Muscle of back (tissue), 3 donors: ENCODE measurements at regions not wholly inside any gene's neighbourhood (a gene's known extent, or its start where the extent isn't known, plus 50 kb on each side); places are given as distances from the start of the nearest gene placed in this dataset.
"Not testable (repeated sequence)": the region's sequence is repeated elsewhere in the genome, so short reads cannot be mapped to it uniquely, and the experiment has no call there.

Experiments used
- DNase-seq, 3 donors: peaks; one replicate each; pipeline versions ENCODE4 v3.0.0 to v3.0.0-alpha.2; 2013

GRCh38 chr3:150130404-150131100 is 159.9 kb upstream of the PFN2 start:
- no peak for DNase-seq

DNA sequence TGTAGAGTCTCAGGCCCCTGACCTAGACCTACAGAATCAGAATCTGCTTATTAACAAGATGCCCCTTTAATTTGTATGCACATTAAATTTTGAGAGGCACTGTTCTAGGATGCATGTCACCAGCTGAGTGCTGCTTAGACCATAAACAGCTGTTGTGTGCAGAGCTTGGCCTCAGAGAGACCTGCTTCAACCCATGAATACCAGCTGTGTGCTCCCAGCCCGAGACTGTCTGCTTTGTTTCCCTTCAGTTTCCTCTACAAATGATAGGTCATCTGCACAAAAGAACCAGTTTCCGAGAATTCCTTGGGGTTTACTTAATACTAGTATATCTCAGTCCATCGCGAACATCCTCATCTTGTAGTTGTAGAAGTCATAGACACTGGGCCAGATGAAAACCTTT is 158.5 kb upstream of the PFN2 start:
- DNase-seq: peak in 1 of 3 donors; percentile 25

- no peak for DNase-seq
These were observed 157.4 kb upstream of the PFN2 start for GRCh38 chr3:150128126-150128525.

- DNase-seq: no peak
These were observed 156.4 kb upstream of the PFN2 start for GRCh38 chr3:150127011-150127490.

- no peak for DNase-seq
These were observed 153.4 kb upstream of the PFN2 start for GRCh38 chr3:150124142-150124541.

DNA sequence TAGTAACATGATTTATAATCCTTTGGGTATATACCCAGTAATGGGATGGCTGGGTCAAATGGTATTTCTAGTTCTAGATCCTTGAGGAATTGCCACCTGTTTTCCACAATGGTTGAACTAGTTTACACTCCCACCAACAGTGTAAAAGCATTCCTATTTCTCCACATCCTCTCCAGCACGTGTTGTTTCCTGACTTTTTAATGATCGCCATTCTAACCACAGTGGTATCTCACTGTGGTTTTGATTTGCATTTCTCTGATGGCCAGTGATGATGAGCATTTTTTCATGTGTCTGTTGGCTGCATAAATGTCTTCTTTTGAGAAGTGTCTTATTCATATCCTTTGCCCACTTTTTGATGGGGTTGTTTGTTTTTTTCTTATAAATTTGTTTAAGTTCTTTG is 152.6 kb upstream of the PFN2 start:
- DNase-seq: not testable (repeated sequence)

GRCh38 chr3:150118219-150118618 is 147.5 kb upstream of the PFN2 start:
- DNase-seq: no peak

- no peak for DNase-seq
These were observed 146.4 kb upstream of the PFN2 start for GRCh38 chr3:150117076-150117475.

GRCh38 chr3:150116196-150116595 is 145.5 kb upstream of the PFN2 start:
- no peak for DNase-seq

- DNase-seq: no peak
These were observed 144.3 kb upstream of the PFN2 start for GRCh38 chr3:150114873-150115540.

- DNase-seq: no peak
These were observed 143.6 kb upstream of the PFN2 start for GRCh38 chr3:150114273-150114672.

DNA sequence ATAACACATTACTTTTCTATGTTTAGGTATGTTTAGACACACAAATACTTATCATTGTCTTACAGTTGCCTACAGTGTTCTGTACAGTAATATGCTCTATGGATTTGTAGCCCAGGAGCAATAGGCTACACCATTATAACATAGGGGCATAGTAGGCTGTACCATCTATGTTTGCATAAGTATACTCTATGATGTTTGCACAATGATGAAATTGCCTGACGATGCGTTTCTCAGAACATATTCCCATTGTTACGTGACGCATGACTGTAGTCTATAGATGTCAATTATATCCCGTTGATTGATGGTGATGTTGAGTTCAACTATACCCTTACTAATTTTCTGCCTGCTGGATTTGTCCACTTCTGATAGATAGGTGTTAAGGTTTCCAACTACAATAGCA is 139.4 kb upstream of the PFN2 start:
- DNase-seq: no peak

GRCh38 chr3:150107429-150108175 is 136.9 kb upstream of the PFN2 start:
- no peak for DNase-seq

DNA sequence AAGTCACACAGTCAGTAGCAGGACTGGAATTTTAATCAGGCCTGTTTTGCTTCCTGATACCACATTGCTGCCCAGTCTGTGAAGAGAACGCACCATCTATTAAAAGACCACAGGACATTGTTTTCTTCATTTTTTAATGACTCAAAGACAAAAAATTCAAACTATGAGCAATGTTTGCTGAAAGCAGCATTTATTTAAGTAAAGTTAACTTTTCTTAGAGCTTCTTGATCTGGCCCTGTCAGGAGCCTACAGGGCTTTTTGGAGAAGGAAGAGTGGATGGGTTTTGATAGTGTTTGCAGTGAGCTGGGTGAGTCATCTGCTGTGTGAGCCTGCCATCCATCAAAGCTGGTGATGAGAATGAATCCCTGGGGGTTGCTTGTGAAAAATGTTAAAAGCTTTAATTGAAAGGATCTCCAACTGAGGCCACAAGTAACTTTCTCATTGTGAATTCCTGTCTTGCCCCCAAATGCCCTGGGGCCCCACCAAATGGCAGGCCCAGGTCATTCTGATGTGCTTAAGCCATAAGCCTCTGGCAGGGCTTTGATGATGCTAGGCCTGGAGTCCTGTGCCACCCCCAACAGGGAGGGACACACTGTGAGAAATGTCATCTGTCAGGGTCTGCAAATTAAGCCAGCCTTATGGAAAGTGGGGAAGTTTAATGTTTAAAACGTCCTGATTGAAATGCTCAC is 136.2 kb upstream of the PFN2 start:
- DNase-seq: peak in 1 of 3 donors; percentile 96

DNA sequence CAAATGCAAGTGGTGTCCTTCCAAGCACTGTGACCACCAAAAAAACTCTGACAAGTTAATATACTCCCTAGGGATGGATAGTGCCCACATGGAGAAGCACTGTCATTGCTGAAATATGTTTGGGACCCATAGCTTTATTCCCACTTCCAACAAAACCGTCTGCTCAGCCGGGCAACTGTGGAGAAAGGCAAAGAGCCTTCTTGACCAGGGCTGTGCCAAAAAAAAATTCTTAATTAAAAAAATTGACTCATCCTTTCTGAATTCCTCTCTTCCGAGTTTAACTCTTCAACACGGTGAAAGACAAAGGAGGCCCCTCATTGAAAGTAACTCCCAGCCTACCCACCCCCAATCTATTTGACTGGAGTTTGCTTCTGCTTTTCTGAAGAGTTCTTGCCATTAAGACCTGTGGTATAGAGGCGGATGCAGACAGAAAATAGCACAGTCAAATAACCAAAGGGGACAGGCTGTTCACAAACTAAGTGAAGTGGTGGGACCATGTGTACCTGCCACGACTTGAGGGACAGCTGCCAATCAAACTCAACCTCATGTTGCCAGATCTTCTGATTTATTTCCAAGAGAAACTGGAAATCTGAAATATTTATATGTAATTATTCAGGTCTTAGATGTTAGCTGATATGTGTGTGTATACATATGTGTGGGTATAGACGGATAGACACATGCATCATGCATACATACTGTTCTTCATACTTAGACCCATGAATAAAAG is 135.4 kb upstream of the PFN2 start:
- DNase-seq: no peak

DNA sequence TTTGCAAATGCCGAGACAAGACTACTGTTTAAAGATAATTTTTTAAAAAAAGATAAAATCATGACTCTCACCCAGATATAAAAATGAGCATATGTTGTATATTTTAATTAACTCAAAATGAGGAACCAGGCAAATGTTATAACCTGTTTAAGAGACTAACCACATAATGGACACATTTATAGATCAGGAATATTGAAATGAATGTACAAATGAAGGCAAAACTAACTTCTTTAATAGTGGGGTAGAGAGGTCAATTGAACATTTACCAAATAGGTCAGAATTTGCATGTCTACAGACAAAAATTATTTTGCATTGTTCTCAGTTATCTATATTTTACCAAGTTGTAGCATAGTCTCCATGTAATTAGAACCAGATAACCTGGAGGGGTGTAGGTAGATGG is 134.3 kb upstream of the PFN2 start:
- no peak for DNase-seq

DNA sequence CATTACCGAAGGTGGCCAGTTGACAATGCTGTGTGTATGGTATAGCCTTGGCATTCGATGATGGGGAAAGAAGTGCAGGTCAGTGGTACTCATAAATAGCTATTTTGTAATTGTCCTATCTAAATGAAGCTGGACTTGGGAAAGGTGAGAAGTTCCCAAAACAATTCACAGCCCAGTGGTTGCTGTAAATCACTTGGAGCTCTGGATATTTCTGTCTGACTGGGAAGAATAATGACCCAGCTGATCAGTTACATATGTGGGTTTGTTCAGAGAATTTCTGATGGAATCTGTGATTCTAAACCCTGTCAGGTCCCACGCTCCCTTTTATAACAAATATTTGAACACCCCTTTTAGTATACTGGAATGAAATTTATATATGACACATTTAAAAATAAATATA is 133.9 kb upstream of the PFN2 start:
- no peak for DNase-seq

DNA sequence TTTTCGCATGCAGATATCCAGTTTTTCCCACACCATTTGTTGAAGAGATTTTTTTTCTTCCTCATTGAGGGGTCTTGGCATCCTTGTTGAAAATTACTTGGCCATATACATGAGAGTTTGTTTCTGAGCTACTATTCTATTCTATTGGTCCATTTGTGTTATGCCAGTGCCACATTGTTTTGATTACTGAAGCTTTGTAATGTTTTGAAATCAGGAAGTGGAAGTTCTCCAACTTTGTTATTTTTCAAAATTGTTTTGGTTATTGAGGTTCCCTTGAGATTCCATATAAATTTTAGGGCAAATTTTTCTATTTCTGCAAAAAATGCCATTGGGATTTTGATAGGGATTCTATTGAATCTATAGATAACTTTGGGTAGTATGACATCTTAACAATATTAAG is 130.3 kb upstream of the PFN2 start:
- DNase-seq: no peak

- DNase-seq: no peak
These were observed 127.9 kb upstream of the PFN2 start for GRCh38 chr3:150098621-150099020.

- DNase-seq: no peak
These were observed 126.8 kb upstream of the PFN2 start for GRCh38 chr3:150097588-150097890.

- no peak for DNase-seq
These were observed 126.2 kb upstream of the PFN2 start for GRCh38 chr3:150096700-150097587.
